GM21447 (cell line): ENCODE measurements at regions not wholly inside any gene's neighbourhood (a gene's known extent, or its start where the extent isn't known, plus 50 kb on each side); places are given as distances from the start of the nearest gene placed in this dataset.

ENCODE experiments used
- ATAC-seq: cut with Tn5 transposase; IDR thresholded peaks from one replicate; pipeline ENCODE4 v1.9.1; 2021; ENCODE audit not compliant: unreplicated experiment

DNA sequence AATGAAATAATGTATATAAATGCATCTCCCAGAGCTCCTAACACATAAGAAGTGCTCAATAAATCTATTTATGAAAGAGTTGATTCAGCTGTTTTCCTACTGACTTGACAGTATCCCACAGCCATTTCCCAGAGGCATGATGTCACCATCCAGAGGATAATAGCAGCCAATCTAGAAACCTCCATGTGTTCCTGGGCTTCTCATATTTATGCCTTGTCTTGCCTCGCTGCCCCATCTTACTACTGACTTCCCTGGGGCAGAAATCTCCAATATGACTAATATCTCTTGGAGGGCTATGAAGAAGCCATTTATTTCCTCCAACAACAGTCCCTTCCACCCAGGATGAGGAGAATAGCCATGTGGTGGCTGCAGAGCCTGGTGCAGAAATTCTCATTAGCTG, 115.4 kb upstream of the NAV2 start:
- no peak for ATAC-seq

- ATAC-seq = no peak
Observed at GRCh38 chr11:19595840-19596751, 116.5 kb upstream of the NAV2 start.

DNA sequence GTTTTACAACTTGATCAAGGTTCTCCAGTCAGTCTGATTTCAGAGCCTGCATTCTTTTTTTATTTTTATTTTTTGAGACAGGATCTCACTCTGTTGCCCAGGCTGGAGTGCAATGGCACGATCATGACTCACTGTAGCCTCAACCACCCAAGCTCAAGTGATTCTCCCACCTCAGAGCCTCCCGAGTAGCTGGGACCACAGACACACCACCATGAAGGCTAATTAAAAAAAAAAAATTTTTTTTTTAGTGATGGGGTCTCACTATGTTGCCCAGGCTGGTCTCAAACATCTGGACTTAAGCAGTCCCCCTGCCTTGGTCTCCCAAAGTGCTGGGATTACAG, 117.2 kb upstream of the NAV2 start:
- ATAC-seq = no peak

GRCh38 chr11:19594326-19594725, 118.3 kb upstream of the NAV2 start:
- ATAC-seq = no peak

DNA sequence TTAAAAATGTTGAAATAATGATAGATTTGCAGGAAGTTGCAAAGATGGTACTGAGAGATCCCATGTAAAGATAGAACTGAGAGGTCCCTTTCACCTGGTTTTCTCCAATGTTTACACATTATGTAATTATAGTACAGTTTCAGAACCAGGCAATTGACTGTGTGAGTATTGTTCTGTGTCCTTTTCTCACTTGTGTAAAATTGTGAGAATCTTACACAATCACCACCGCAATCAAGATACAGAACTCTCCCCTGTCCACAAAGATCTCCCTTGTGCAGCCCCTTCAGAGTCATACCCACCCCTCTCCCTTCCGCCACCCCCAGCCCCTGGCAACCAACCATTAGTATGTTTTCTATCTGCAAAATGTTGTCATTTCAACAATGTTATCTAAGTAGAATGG, 119.8 kb upstream of the NAV2 start:
- no peak for ATAC-seq

- no peak for ATAC-seq
Observed at GRCh38 chr11:19589567-19590260, 122.9 kb upstream of the NAV2 start.

GRCh38 chr11:19587979-19588378, 124.7 kb upstream of the NAV2 start:
- ATAC-seq = no peak

- no peak for ATAC-seq
Observed at GRCh38 chr11:19580646-19581045, 132.0 kb upstream of the NAV2 start.

DNA sequence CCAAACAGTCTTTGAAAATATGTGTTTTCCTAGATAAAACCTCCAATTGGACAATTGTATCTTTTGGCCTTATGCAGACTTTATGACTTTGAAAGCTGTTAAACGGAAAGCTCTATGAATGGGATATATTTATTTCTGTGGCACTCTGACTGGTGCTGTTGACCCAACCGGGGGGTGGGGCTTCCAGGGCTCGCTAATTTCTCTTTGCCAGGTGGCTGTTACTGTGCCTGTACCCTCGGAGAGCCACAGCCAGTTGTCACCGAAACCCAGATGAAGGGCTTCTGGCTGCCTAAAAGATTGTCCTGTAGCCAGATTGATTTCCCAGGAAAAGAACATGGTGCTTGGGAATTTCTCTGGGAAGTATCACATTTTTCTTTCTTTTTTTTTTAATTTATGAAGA, 132.7 kb upstream of the NAV2 start:
- ATAC-seq = no peak

GRCh38 chr11:19578871-19579270, 133.8 kb upstream of the NAV2 start:
- ATAC-seq = no peak

- no peak for ATAC-seq
Observed at GRCh38 chr11:19577976-19578619, 134.5 kb upstream of the NAV2 start.

- ATAC-seq = no peak
Observed at GRCh38 chr11:19577391-19577975, 135.2 kb upstream of the NAV2 start.

- no peak for ATAC-seq
Observed at GRCh38 chr11:19576903-19577302, 135.7 kb upstream of the NAV2 start.

DNA sequence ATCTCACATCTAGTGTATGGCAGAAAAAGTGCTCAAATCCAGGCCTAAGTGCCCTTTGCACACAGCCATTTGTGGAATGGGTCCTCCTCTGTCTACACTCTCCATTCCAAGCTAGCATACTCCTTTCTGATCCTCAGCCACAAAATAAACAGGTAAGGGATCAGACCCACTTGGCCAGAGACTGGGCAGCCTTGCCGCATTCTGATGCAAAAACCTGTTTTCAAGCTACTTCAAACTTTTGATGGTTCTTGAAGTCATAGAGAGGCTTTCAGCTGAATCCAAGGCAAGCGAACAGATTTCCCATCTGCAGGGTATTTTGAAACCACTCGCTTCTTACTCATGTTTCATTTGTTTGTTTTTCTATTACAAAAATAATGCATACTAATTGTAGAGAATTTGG, 136.6 kb upstream of the NAV2 start:
- no peak for ATAC-seq

DNA sequence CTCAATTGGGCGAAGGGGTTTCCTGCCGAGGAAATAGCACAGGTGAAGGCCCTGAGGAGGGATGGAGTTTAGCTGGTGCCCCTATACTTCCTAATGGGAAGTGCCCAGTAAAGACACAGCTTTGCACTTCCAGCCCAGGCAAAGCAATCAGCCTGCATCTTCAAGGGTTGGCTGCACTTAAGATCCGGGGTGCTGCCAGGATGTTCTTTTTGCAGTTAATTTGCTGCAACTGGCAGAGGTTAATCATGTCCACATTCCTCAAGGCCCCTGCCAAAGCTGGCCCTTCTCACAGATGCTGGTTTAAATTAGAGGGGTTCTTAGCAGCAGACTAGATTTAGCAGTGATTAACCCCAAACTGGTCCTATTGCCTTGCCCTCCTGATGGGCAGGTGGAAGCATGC, 137.7 kb upstream of the NAV2 start:
- no peak for ATAC-seq

GRCh38 chr11:19573666-19574065, 139.0 kb upstream of the NAV2 start:
- no peak for ATAC-seq

DNA sequence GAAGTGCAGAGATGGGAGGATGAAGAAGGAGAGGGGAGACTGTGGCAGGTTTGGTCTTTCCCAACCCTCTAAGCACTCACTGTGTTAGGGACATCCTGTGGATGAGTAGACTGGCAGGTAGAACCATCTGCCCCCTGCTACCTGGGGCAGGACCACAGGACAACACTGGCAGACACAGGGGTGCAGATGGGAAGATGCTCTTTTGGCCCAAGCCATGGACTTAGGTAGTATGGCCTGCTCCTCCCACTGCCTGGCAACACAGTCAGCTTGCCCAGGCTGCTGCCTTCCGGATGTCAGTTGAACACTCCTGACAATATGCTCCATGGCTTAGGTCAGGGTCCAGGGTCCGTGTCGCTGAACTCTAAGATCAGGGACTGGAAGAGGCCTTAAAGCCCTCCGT, 140.7 kb upstream of the NAV2 start:
- ATAC-seq = no peak

DNA sequence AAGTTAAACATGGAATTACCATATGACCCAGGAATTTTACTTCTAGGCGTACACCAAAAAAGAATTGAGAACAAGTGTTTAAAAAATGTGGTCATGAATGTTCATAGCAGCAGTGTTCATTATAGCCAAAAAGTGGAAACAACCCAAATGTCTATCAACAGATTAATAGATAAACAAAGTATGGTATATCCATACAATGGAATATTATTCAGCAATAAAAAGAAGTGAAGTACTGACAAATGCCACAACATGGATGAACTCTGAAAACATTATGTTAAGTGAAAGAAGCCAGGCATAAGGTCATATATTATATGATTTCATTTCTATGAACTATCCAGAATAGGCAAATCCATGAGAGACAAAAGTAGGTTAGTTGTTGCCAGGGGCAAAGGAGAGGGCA, 141.7 kb upstream of the NAV2 start:
- ATAC-seq = no peak

DNA sequence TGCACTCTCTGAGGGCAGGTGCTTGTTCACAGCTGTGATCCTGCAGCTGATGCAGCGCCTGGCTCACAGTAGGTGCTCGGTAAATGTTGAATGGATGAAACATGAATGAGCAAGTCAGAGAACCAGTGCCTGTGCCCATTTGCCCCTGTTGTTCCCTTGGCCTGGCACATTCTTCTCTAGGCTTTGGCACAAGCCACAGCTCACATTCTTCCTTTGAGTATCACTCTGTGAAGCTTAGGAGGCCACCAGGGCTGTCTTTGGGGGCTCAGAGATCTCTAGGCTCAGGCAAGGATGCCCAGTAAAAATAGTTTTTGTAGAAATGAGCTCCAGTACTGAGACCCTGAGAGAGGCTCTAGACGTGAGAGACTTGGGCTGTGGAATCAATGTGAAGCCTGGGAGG, 144.6 kb upstream of the NAV2 start:
- no peak for ATAC-seq

DNA sequence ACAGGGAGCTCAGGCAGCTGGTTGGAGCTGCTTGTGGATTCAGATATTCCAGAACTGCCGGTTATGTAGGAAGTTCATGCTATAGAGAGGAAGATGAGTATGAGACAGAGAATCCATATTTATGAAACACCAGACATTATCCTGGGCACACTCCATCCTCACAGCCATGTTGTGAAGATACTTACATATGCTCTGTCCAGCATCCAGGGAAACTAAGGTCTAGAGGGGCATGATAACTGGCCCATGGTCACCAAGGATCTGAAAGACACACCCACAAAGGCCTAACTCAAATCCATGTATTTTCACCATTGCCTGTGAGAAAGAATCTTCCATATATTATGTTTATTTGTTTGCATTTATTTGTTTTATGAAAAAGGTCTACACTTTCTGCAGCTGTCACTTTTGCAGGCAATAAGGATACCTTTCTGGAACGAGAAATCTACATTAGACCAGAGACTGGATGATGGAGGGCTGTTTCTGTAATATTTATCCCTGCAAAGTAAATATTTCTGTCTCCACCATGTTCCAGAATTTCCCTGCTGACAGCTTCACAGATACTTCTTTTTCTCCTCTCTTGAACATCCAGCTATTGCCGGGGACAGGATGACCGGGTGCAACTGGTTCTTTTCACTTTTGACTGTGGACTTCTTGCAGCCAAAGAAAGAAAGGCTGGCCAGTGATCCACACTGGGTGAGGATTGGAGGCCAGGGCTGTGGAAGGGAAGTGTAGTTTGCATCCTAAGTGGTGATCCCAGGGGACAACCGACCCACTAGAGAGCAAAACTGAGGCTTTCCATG, 145.9 kb upstream of the NAV2 start:
- ATAC-seq = no peak

DNA sequence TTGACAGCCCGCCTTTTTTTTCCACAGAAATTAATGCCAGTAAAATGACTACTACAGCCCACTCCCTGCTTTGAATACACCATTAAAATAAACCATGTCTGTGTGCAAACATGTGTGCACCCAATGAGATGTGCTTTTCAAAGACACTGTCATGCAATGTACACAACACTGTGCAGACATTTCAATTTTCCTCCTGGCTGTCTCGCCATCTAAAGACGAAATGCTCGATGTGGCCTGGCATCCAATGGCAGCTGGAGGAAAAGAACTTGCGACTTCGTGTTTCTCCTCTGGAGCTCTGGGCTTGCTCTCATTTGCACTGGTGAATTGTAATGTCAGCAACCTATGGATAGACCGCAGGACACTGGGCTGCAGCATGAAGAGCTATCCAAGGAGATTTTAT, 147.0 kb upstream of the NAV2 start:
- no peak for ATAC-seq
